ENCODE measurements at regions not wholly inside any gene's neighbourhood (a gene's known extent, or its start where the extent isn't known, plus 50 kb on each side); places are given as distances from the start of the nearest gene placed in this dataset.

GRCh38 chr17:77580531-77581270, 377.8 kb upstream of the TNRC6C start:
- TF ChIP-seq FOXM1 (IDR thresholded peaks at IDR 0.05; ENCODE audit: borderline replicate concordance, low read depth) (no peak), CEBPB (IDR thresholded peaks at IDR 0.05) (no peak)

DNA sequence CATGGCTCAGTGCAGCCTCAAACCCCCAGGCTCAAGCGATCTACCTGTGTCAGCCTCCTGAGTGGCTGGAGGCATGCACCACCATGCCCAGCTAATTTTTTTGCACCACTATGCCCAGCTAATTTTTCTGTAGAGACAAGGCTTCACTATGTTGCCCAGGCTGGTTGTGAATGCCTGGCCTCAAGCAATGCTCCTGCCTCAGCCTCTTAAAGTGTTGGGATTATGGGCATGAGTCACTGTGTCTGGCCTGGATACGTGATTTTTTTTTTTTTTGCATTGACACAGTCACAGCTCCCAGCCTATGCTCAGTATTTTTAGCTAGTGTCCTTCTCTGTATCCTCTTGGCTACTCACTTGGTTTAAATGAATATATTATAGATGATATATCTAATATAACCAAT, 377.0 kb upstream of the TNRC6C start:
- no peak for TF ChIP-seq YY1 (IDR thresholded peaks at IDR 0.05; ENCODE audit: low read depth)
- TF ChIP-seq FOXM1 (IDR thresholded peaks at IDR 0.05; ENCODE audit: borderline replicate concordance, low read depth): no peak
- no peak for TF ChIP-seq TEAD4 (IDR thresholded peaks at IDR 0.05)
- no peak for TF ChIP-seq RAD21 (IDR thresholded peaks at IDR 0.05; ENCODE audit: low read depth)
- no peak for TF ChIP-seq NFIC (IDR thresholded peaks at IDR 0.05)
- no peak for TF ChIP-seq CREB1 (IDR thresholded peaks at IDR 0.05; ENCODE audit: low read depth)
- TF ChIP-seq MAX (IDR thresholded peaks at IDR 0.05): no peak
- TF ChIP-seq REST (IDR thresholded peaks at IDR 0.05; ENCODE audit: low read depth): no peak
- no peak for TF ChIP-seq ZBTB7A (IDR thresholded peaks at IDR 0.05; ENCODE audit: low read depth)

- TF ChIP-seq EP300 (IDR thresholded peaks at IDR 0.05; ENCODE audit: borderline replicate concordance) (no peak), ZBTB7A (IDR thresholded peaks at IDR 0.05; ENCODE audit: low read depth) (no peak), YY1 (IDR thresholded peaks at IDR 0.05; ENCODE audit: low read depth) (no peak), NFIC (IDR thresholded peaks at IDR 0.05) (no peak), EGR1 (IDR thresholded peaks at IDR 0.05) (no peak), RAD21 (IDR thresholded peaks at IDR 0.05; ENCODE audit: low read depth) (no peak), TAF1 (IDR thresholded peaks at IDR 0.05; ENCODE audit: low read depth) (no peak)
Observed at GRCh38 chr17:77585142-77585860, 373.2 kb upstream of the TNRC6C start.

GRCh38 chr17:77590951-77591735, 367.4 kb upstream of the TNRC6C start:
- no peak for TF ChIP-seq EP300 (IDR thresholded peaks at IDR 0.05; ENCODE audit: borderline replicate concordance)
- no peak for TF ChIP-seq REST (IDR thresholded peaks at IDR 0.05; ENCODE audit: low read depth)
- TF ChIP-seq CREB1 (IDR thresholded peaks at IDR 0.05; ENCODE audit: low read depth): no peak
- TF ChIP-seq TAF1 (IDR thresholded peaks at IDR 0.05; ENCODE audit: low read depth): no peak
- TF ChIP-seq USF1 (IDR thresholded peaks at IDR 0.05): no peak
- TF ChIP-seq RAD21 (IDR thresholded peaks at IDR 0.05; ENCODE audit: low read depth): no peak
- no peak for TF ChIP-seq CEBPB (IDR thresholded peaks at IDR 0.05)
- no peak for TF ChIP-seq NFIC (IDR thresholded peaks at IDR 0.05)
- no peak for TF ChIP-seq TEAD4 (IDR thresholded peaks at IDR 0.05)
- no peak for TF ChIP-seq FOXM1 (IDR thresholded peaks at IDR 0.05; ENCODE audit: borderline replicate concordance, low read depth)

- no peak for TF ChIP-seq TCF12 (IDR thresholded peaks at IDR 0.05; ENCODE audit: low read depth)
- no peak for TF ChIP-seq EP300 (IDR thresholded peaks at IDR 0.05; ENCODE audit: borderline replicate concordance)
- no peak for TF ChIP-seq NFIC (IDR thresholded peaks at IDR 0.05)
- no peak for TF ChIP-seq MAX (IDR thresholded peaks at IDR 0.05)
- no peak for TF ChIP-seq TAF1 (IDR thresholded peaks at IDR 0.05; ENCODE audit: low read depth)
- no peak for TF ChIP-seq CEBPB (IDR thresholded peaks at IDR 0.05)
- TF ChIP-seq ZBTB7A (IDR thresholded peaks at IDR 0.05; ENCODE audit: low read depth): no peak
- TF ChIP-seq EGR1 (IDR thresholded peaks at IDR 0.05): no peak
- TF ChIP-seq USF1 (IDR thresholded peaks at IDR 0.05): no peak
- TF ChIP-seq TEAD4 (IDR thresholded peaks at IDR 0.05): no peak
- TF ChIP-seq CREB1 (IDR thresholded peaks at IDR 0.05; ENCODE audit: low read depth): no peak
- TF ChIP-seq RAD21 (IDR thresholded peaks at IDR 0.05; ENCODE audit: low read depth): no peak
- no peak for TF ChIP-seq REST (IDR thresholded peaks at IDR 0.05; ENCODE audit: low read depth)
- TF ChIP-seq YY1 (IDR thresholded peaks at IDR 0.05; ENCODE audit: low read depth): no peak
- no peak for TF ChIP-seq FOXM1 (IDR thresholded peaks at IDR 0.05; ENCODE audit: borderline replicate concordance, low read depth)
Observed at GRCh38 chr17:77592106-77592865, 366.2 kb upstream of the TNRC6C start.

All from Ishikawa (cell line).